Progenitor cell of endocrine pancreas (in vitro differentiated cells): ENCODE measurements at regions not wholly inside any gene's neighbourhood (a gene's known extent, or its start where the extent isn't known, plus 50 kb on each side); places are given as distances from the start of the nearest gene placed in this dataset.
A peak's percentile ranks its signal among the peaks of the same experiment; 100 is the strongest.
"Not testable (repeated sequence)": the region's sequence is repeated elsewhere in the genome, so short reads cannot be mapped to it uniquely, and the experiment has no call there.

Source experiments
- DNase-seq: peaks from one replicate; pipeline ENCODE4 v3.0.0; 2021; ENCODE audit warnings: low spot score; ENCODE audit not compliant: unreplicated experiment
- H3K27ac Mint-ChIP-seq: 2 replicates; pipeline ENCODE4 v1.8.0; 2021; ENCODE audit warnings: mild to moderate bottlenecking, moderate library complexity, mixed read lengths
- H3K27me3 Mint-ChIP-seq: 2 replicates; pipeline ENCODE4 v1.8.0; 2021; ENCODE audit warnings: mixed read lengths
- H3K36me3 Mint-ChIP-seq: 2 replicates; pipeline ENCODE4 v1.8.0; 2022; ENCODE audit warnings: mixed read lengths; ENCODE audit not compliant: insufficient read depth
- H3K4me1 Mint-ChIP-seq: 2 replicates; pipeline ENCODE4 v1.8.0; 2021; ENCODE audit warnings: low read depth, mixed read lengths
- H3K4me3 Mint-ChIP-seq: 2 replicates; pipeline ENCODE4 v1.8.0; 2021; ENCODE audit warnings: low read depth, mild to moderate bottlenecking, moderate library complexity, mixed read lengths
- H3K9me3 Mint-ChIP-seq: 2 replicates; pipeline ENCODE4 v1.8.0; 2021; ENCODE audit warnings: low read depth, mixed read lengths
- TF ChIP-seq, protein P1 (sequence below): fragments of 200-600 bp; sonication (generic); IDR thresholded peaks from one replicate; pipeline ENCODE4 v1.5.0; 2021; ENCODE audit warnings: antibody characterized with exemption, mild to moderate bottlenecking; ENCODE audit not compliant: unreplicated experiment

DNA sequence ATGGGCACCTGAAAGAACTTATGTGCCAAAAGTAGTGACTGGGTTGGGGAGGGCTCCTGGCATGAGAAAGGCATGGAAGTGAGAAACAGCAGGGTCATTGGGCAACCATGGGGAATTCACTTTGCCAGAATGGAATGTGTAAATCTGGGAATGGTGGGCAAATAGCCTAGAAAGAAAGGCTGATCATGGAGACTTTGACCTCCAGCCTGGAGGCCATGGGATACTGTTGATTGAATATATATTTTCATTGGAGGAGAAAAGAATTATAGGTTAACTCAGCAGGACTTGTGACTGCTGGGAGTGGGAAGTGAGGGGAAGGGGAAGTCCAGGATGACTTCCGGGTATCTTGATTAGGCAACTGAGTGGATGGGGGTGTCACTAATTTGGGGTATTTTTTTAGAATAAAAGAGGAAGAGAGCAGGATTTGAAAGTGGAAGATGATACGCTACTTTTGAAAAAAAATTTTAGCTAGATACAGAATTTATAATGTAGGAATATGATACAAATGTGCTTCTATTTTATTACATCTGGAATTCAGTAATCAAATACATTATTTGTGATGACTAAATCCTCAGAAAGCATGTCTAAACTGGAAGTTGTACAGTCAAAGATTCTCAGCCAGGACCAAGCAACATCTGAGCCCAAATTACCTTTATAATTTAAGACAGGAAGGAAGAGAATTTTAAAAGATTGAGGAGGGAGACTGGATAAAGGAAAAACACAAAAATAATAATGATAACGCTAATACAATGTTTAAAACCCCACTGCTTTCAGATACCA, 116.2 kb downstream of the GATA6 start:
- Mint-ChIP-seq H3K27ac (no peak overlapping the region), H3K4me3 (no peak overlapping the region), H3K4me1 (peaks cover 13% of the 10 kb centered on the region), H3K9me3 (peaks cover 18% of the 10 kb centered on the region), H3K27me3 (peaks cover 4% of the 10 kb centered on the region), H3K36me3 (no peaks in the 10 kb centered on the region)
- TF ChIP-seq, protein P1, sequence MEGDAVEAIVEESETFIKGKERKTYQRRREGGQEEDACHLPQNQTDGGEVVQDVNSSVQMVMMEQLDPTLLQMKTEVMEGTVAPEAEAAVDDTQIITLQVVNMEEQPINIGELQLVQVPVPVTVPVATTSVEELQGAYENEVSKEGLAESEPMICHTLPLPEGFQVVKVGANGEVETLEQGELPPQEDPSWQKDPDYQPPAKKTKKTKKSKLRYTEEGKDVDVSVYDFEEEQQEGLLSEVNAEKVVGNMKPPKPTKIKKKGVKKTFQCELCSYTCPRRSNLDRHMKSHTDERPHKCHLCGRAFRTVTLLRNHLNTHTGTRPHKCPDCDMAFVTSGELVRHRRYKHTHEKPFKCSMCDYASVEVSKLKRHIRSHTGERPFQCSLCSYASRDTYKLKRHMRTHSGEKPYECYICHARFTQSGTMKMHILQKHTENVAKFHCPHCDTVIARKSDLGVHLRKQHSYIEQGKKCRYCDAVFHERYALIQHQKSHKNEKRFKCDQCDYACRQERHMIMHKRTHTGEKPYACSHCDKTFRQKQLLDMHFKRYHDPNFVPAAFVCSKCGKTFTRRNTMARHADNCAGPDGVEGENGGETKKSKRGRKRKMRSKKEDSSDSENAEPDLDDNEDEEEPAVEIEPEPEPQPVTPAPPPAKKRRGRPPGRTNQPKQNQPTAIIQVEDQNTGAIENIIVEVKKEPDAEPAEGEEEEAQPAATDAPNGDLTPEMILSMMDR, result no peak
- no peak for DNase-seq

DNA sequence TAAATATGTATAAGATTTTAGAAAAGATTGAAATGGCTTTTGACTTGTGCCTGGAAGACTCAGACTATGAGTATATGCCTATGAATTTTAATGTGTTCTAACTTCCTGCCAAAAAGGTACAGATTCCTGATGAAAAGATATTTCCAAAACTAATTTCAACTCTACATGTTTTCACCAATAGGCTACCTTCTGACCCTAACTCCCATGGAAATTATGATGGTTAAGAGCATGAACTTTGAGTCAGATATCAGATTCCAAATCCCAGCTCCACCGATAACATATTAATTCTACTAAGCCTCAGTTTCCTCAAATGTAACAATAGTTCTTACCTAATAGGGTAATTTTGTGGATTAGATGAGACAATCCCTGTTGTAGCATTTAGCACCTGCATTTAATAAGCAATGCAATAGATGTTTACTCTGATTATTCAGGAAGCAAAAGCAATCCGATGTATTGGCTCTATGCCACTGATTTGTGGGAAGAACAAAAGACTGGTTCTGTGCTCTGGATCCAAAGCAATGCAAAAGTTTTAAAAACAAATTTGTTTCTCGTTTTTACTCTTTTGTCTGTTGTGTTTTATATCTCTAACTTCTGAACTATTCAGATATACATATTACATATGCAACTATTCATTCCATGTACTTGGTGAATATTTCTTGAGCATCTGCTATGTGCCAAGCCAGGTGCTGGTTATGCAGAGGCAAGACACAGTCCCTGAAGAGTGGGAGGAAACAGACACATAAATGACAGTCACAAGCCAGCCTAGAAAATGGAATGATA, 115.4 kb downstream of the GATA6 start:
- Mint-ChIP-seq H3K4me3 (no peak overlapping the region), H3K27me3 (peaks cover 4% of the 10 kb centered on the region), H3K9me3 (peaks cover 18% of the 10 kb centered on the region), H3K4me1 (peaks cover 13% of the 10 kb centered on the region), H3K27ac (no peak overlapping the region), H3K36me3 (no peaks in the 10 kb centered on the region)
- TF ChIP-seq, protein P1, result no peak
- DNase-seq, result no peak

DNA sequence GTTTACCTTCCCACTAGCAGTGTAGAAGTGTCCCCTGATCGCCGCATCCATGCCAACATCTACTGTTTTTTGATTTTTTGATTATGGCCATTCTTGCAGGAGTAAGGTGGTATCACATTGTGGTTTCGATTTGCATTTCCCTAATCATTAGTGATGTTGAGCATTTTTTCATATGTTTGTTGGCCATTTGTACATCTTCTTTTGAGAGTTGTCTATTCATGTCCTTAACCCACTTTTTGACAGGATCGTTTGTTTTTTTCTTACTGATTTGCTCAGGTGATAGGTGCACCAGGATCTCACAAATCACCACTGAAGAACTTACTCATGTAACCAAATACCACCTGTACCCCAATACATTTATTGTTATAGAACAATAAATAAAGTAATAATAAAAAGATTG, 114.5 kb downstream of the GATA6 start:
- not testable (repeated sequence) for H3K27me3 Mint-ChIP-seq, H3K4me3 Mint-ChIP-seq, DNase-seq, H3K27ac Mint-ChIP-seq, H3K36me3 Mint-ChIP-seq
- Mint-ChIP-seq H3K4me1 (peaks cover 17% of the 10 kb centered on the region), H3K9me3 (peaks cover 15% of the 10 kb centered on the region)

DNA sequence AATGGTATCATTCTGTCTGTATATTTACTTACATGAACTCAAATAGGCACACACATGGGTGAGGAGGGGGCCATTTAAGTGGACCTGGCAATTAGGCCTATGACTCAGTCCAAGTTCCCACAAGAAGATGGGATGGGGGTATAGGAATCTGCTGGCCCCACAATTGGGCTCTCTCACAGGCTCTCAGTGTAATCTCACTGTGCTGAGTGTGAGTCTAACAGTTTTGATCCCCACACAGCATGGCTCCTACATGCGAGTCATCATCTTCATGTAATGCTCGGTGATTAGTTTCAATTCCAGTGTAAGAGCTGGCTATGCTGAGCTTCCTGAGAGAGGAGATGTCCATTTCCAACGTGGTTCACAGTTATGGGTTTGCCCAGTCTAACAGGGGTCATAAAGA, 114.0 kb downstream of the GATA6 start:
- peaks cover 17% of the 10 kb centered on the region for H3K4me1 Mint-ChIP-seq
- TF ChIP-seq, protein P1, result no peak
- peaks cover 13% of the 10 kb centered on the region for H3K9me3 Mint-ChIP-seq
- no peaks in the 10 kb centered on the region for H3K36me3 Mint-ChIP-seq
- no peak for DNase-seq
- no peak overlapping the region for H3K27ac Mint-ChIP-seq
- no peak overlapping the region for H3K4me3 Mint-ChIP-seq
- H3K27me3 Mint-ChIP-seq, result peaks cover 4% of the 10 kb centered on the region

DNA sequence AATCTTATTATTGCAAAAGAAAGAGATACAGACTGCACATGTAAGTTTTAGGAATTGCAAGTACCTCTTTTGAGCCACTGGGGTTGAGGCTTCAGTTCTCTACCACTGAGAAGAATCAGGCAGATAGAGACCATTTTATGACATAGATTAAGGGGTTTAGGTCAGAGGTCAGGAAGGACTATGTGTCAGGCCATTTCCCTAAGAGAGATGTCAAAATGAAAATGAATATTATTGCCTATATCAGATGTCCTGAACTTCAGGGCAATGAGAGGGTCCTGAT, 113.7 kb downstream of the GATA6 start:
- TF ChIP-seq, protein P1, result no peak
- no peak for DNase-seq
- no peaks in the 10 kb centered on the region for H3K36me3 Mint-ChIP-seq
- H3K27me3 Mint-ChIP-seq, result peaks cover 4% of the 10 kb centered on the region
- no peak overlapping the region for H3K4me3 Mint-ChIP-seq
- peaks cover 17% of the 10 kb centered on the region for H3K4me1 Mint-ChIP-seq
- peak overlapping the region; percentile 84 for H3K27ac Mint-ChIP-seq
- peaks cover 10% of the 10 kb centered on the region for H3K9me3 Mint-ChIP-seq
